ENCODE measurements at regions not wholly inside any gene's neighbourhood (a gene's known extent, or its start where the extent isn't known, plus 50 kb on each side); places are given as distances from the start of the nearest gene placed in this dataset.

- ATAC-seq, result no peak
- no TSS peak for BruUV-seq (replicated peaks)
- Histone ChIP-seq H3K9me3 (replicated peaks; ENCODE audit: control insufficient read depth, insufficient read depth, low read length) (no peaks in the 10 kb centered on the region), H3K36me3 (ENCODE audit: control insufficient read depth in 2 of 2, insufficient read depth in 2 of 2, low read length in 1 of 2) (no peaks in the 10 kb centered on the region), H3K4me2 (ENCODE audit: control insufficient read depth, insufficient read depth) (no peak overlapping the region), H3K79me2 (ENCODE audit: control insufficient read depth, insufficient read depth, low read length) (no peaks in the 10 kb centered on the region), H3K27ac (ENCODE audit: control insufficient read depth, insufficient read depth) (no peak overlapping the region), H3K4me1 (ENCODE audit: control insufficient read depth, insufficient read depth, low read length) (no peaks in the 10 kb centered on the region), H3K27me3 (replicated peaks in 1 of 2; ENCODE audit: control insufficient read depth in 2 of 2, insufficient read depth in 2 of 2, low read length in 1 of 2) (no peaks in the 10 kb centered on the region), H3K4me3 (no peak overlapping the region), H4K20me1 (ENCODE audit: control insufficient read depth, insufficient read depth) (no peaks in the 10 kb centered on the region), H3K9ac (ENCODE audit: control insufficient read depth, insufficient read depth, low read length) (no peak overlapping the region), H2AFZ (ENCODE audit: control insufficient read depth, low read depth, low read length) (no peak overlapping the region)
- FAIRE-seq, result no peak
- ChIA-PET RAD21 (ENCODE audit: unreplicated experiment) (no interaction called here), SMC1A (ENCODE audit: uncharacterized antibody, unreplicated experiment) (no interaction called here), CTCF (no interaction called here), POLR2A (no interaction called here)
- DNase-seq (ENCODE audit: low read depth, low spot score), result no peak
- in situ Hi-C loops (cut with MboI), result no loop called here
- WGBS (ENCODE audit: insufficient coverage, insufficient replicate concordance, low lambda C conversion rate, missing lambda C conversion rate), result 86% methylated on average over 2 of the region's 2 CpGs
- intact Hi-C loops (cut with micrococcal nuclease; ENCODE audit: unreplicated experiment), result no loop called here
- TF ChIP-seq PRDM15 (CRISPR knock-in tag; IDR thresholded peaks at IDR 0.05), result no peak
- no peak for TF ChIP-seq YY1 (IDR thresholded peaks at IDR 0.05; ENCODE audit: low read depth, low read length)
- TF ChIP-seq TARDBP (IDR thresholded peaks at IDR 0.05; ENCODE audit: borderline replicate concordance), result no peak
- no peak for TF ChIP-seq EP300 (IDR thresholded peaks at IDR 0.05; ENCODE audit: borderline replicate concordance in 1 of 2, control insufficient read depth in 1 of 2, low read depth in 2 of 2, low read length in 2 of 2)
- no peak for TF ChIP-seq STAT3 (IDR thresholded peaks at IDR 0.05; ENCODE audit: low read depth, low read length)
- TF ChIP-seq FOXM1 (IDR thresholded peaks at IDR 0.05; ENCODE audit: low read depth, low read length), result no peak
- no peak for TF ChIP-seq REST (IDR thresholded peaks at IDR 0.05; ENCODE audit: low read depth, low read length)
- no peak for TF ChIP-seq ZNF274 (IDR thresholded peaks at IDR 0.05; ENCODE audit: insufficient read depth, insufficient read length)
- no peak for TF ChIP-seq HSF1 (IDR thresholded peaks at IDR 0.05; ENCODE audit: low read depth, low read length)
- TF ChIP-seq SMC3 (IDR thresholded peaks at IDR 0.05; ENCODE audit: borderline replicate concordance, low read length), result no peak
- no peak for TF ChIP-seq SMAD1 (IDR thresholded peaks at IDR 0.05; ENCODE audit: low read depth, partially characterized antibody)
- TF ChIP-seq MEF2B (IDR thresholded peaks at IDR 0.05; ENCODE audit: partially characterized antibody, poor library complexity, severe bottlenecking), result no peak
Measured at GRCh38 chr5:164256954-164257353, 751.5 kb downstream of the MAT2B start.

Measured in GM12878 (cell line).